ENCODE measurements at regions not wholly inside any gene's neighbourhood (a gene's known extent, or its start where the extent isn't known, plus 50 kb on each side); places are given as distances from the start of the nearest gene placed in this dataset.

- no peak for DNase-seq
- intact Hi-C loops (cut with DNase I): no loop called here
- no peaks in the 10 kb centered on the region for H3K9me3 ChIP-seq
- H3K27me3 ChIP-seq: no peaks in the 10 kb centered on the region
- WGBS, 3 donors: 46 to 91% (median 65%) methylated on average over 2 of the region's 2 CpGs
- peaks cover 1% of the 10 kb centered on the region for H3K4me1 ChIP-seq (ENCODE audit: insufficient read depth)
- no peaks in the 10 kb centered on the region for H3K36me3 ChIP-seq
- TF ChIP-seq EP300 (IDR thresholded peaks at IDR 0.05) (no peak), POLR2A (IDR thresholded peaks at IDR 0.05) (no peak), CTCF (IDR thresholded peaks at IDR 0.05) (no peak)
- H3K27ac ChIP-seq: no peak overlapping the region
- H3K4me3 ChIP-seq: no peak overlapping the region
Observed at GRCh38 chr5:67407979-67408378, 211.4 kb upstream of the CD180 start.

GRCh38 chr5:67405755-67406154 is 209.2 kb upstream of the CD180 start:
- intact Hi-C loops (cut with DNase I): no loop called here
- WGBS, 3 donors: 81 to 90% (median 85%) methylated on average over 3 of the region's 3 CpGs
- Histone ChIP-seq H3K4me3 (no peak overlapping the region), H3K4me1 (ENCODE audit: insufficient read depth) (peaks cover 1% of the 10 kb centered on the region), H3K36me3 (no peaks in the 10 kb centered on the region), H3K27ac (no peak overlapping the region), H3K27me3 (no peaks in the 10 kb centered on the region), H3K9me3 (no peaks in the 10 kb centered on the region)
- DNase-seq: no peak
- TF ChIP-seq CTCF (IDR thresholded peaks at IDR 0.05): no peak
- no peak for TF ChIP-seq POLR2A (IDR thresholded peaks at IDR 0.05)
- TF ChIP-seq EP300 (IDR thresholded peaks at IDR 0.05): no peak

- H3K36me3 ChIP-seq: no peaks in the 10 kb centered on the region
Observed at GRCh38 chr5:67405101-67405364, 208.4 kb upstream of the CD180 start.

GRCh38 chr5:67404256-67405100 is 207.9 kb upstream of the CD180 start:
- no peak for DNase-seq
- H3K4me3 ChIP-seq: no peak overlapping the region
- intact Hi-C loops (cut with DNase I): no loop called here
- TF ChIP-seq CTCF (IDR thresholded peaks at IDR 0.05) (no peak), EP300 (IDR thresholded peaks at IDR 0.05) (no peak), POLR2A (IDR thresholded peaks at IDR 0.05) (no peak)
- H3K4me1 ChIP-seq (ENCODE audit: insufficient read depth): peaks cover 1% of the 10 kb centered on the region
- WGBS, 3 donors: 89 to 91% (median 89%) methylated on average over 6 of the region's 6 CpGs
- H3K36me3 ChIP-seq: no peaks in the 10 kb centered on the region
- H3K9me3 ChIP-seq: no peaks in the 10 kb centered on the region
- H3K27me3 ChIP-seq: no peaks in the 10 kb centered on the region
- H3K27ac ChIP-seq: no peak overlapping the region

More at GRCh38 chr5:67405101-67405364, 208.4 kb upstream of the CD180 start:
- Histone ChIP-seq H3K9me3 (no peaks in the 10 kb centered on the region), H3K27me3 (no peaks in the 10 kb centered on the region), H3K4me3 (no peak overlapping the region), H3K4me1 (ENCODE audit: insufficient read depth) (peaks cover 1% of the 10 kb centered on the region), H3K27ac (no peak overlapping the region)
- intact Hi-C loops (cut with DNase I): no loop called here
- TF ChIP-seq CTCF (IDR thresholded peaks at IDR 0.05): no peak
- TF ChIP-seq EP300 (IDR thresholded peaks at IDR 0.05): no peak
- TF ChIP-seq POLR2A (IDR thresholded peaks at IDR 0.05): no peak
- WGBS, 3 donors: 75 to 96% (median 78%) methylated on average over 3 of the region's 3 CpGs
- DNase-seq: no peak
